ENCODE measurements at regions not wholly inside any gene's neighbourhood (a gene's known extent, or its start where the extent isn't known, plus 50 kb on each side); places are given as distances from the start of the nearest gene placed in this dataset.

GRCh38 chr13:106205871-106206270, 329.6 kb downstream of the EFNB2 start:
- TF ChIP-seq, protein P1, sequence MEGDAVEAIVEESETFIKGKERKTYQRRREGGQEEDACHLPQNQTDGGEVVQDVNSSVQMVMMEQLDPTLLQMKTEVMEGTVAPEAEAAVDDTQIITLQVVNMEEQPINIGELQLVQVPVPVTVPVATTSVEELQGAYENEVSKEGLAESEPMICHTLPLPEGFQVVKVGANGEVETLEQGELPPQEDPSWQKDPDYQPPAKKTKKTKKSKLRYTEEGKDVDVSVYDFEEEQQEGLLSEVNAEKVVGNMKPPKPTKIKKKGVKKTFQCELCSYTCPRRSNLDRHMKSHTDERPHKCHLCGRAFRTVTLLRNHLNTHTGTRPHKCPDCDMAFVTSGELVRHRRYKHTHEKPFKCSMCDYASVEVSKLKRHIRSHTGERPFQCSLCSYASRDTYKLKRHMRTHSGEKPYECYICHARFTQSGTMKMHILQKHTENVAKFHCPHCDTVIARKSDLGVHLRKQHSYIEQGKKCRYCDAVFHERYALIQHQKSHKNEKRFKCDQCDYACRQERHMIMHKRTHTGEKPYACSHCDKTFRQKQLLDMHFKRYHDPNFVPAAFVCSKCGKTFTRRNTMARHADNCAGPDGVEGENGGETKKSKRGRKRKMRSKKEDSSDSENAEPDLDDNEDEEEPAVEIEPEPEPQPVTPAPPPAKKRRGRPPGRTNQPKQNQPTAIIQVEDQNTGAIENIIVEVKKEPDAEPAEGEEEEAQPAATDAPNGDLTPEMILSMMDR (IDR thresholded peaks at IDR 0.05; ENCODE audit: low read depth, low read length) = no peak
- no peak for DNase-seq (ENCODE audit: low read depth in 2 of 2)
- no peak overlapping the region for H3K4me3 ChIP-seq (replicated peaks in 1 of 2; ENCODE audit: low read depth in 2 of 2, low read length in 2 of 2)

DNA sequence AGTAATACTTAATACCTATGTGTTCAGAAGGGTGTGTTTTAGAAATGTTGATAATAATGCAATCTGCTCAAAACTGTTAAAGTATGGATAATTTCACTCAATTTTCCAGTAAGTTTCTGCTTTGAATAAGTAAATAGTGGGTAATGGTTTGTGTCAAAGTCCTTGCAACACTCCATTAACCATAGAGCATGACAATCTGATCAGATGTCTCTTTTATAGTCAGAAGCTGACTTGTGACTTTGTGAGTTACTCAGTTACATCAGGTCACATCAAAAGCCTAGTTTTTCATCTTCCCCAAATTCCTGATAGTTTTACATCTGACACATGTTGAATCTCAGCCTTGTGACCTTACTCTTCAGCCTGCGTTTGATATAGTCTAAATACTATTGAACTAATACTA, 338.0 kb downstream of the EFNB2 start:
- H3K4me3 ChIP-seq (replicated peaks in 1 of 2; ENCODE audit: low read depth in 2 of 2, low read length in 2 of 2) = no peak overlapping the region
- no peak for DNase-seq (ENCODE audit: low read depth in 2 of 2)
- TF ChIP-seq, protein P1 (IDR thresholded peaks at IDR 0.05; ENCODE audit: low read depth, low read length) = no peak

- peak in 1 of 2 donors; percentile 67 for DNase-seq (ENCODE audit: low read depth in 2 of 2)
- H3K4me3 ChIP-seq (replicated peaks in 1 of 2; ENCODE audit: low read depth in 2 of 2, low read length in 2 of 2) = no peak overlapping the region
- TF ChIP-seq, protein P1 (IDR thresholded peaks at IDR 0.05; ENCODE audit: low read depth, low read length) = no peak
These were observed 347.9 kb downstream of the EFNB2 start for GRCh38 chr13:106187501-106188095.

GRCh38 chr13:106187101-106187500, 348.4 kb downstream of the EFNB2 start:
- TF ChIP-seq, protein P1 (IDR thresholded peaks at IDR 0.05; ENCODE audit: low read depth, low read length) = no peak
- no peak overlapping the region for H3K4me3 ChIP-seq (replicated peaks in 1 of 2; ENCODE audit: low read depth in 2 of 2, low read length in 2 of 2)
- peak in 1 of 2 donors; percentile 45 for DNase-seq (ENCODE audit: low read depth in 2 of 2)

- peak in 1 of 2 donors; percentile 76 for DNase-seq (ENCODE audit: low read depth in 2 of 2)
- no peak overlapping the region for H3K4me3 ChIP-seq (replicated peaks in 1 of 2; ENCODE audit: low read depth in 2 of 2, low read length in 2 of 2)
- TF ChIP-seq, protein P1 (IDR thresholded peaks at IDR 0.05; ENCODE audit: low read depth, low read length) = no peak
These were observed 349.0 kb downstream of the EFNB2 start for GRCh38 chr13:106186366-106187030.

GRCh38 chr13:106184790-106185189, 350.7 kb downstream of the EFNB2 start:
- H3K4me3 ChIP-seq (replicated peaks in 1 of 2; ENCODE audit: low read depth in 2 of 2, low read length in 2 of 2) = no peak overlapping the region
- DNase-seq (ENCODE audit: low read depth in 2 of 2) = no peak
- TF ChIP-seq, protein P1 (IDR thresholded peaks at IDR 0.05; ENCODE audit: low read depth, low read length) = no peak
